ENCODE measurements at regions not wholly inside any gene's neighbourhood (a gene's known extent, or its start where the extent isn't known, plus 50 kb on each side); places are given as distances from the start of the nearest gene placed in this dataset.

DNA sequence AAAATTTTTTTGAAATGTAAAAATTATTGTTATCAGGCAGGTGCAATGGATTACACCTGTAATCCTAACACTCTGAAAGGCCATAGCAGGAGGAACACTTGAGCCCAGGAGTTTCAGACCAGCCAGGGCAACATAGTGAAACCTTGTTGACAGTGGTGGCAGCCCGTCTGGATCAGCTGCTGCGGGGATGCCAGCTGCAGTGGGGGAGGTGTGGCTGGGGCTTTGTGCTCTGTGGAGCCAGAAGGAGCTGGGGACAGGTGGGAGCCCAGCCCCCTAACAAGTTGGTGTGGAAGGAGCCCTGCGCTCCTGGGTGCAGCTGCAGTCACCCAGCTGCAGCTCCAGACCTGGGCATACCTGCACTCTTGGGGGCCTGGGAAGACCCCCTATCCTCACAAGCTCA lies 182.4 kb upstream of the MC4R start:
- no peak for DNase-seq (ENCODE audit: low spot score)

DNA sequence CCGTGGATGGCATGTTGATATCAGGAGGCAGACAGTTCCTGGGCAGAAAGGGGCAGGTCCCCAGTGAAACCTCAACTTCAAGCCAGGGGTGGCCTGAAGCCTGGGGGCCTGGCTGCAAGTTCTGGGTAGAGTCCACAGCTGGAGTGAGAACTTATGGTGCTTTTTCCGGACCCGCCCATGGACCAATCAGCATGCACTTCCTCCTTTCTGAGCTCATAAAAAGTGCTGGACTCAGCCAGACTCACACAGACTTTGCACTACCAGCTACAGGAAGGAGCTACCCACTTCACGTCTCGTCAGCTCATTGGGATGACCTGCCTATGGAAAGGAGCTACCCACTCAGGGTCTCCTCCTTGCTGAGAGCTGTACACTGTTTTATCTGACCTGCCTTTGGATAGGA lies 183.1 kb upstream of the MC4R start:
- DNase-seq (ENCODE audit: low spot score), result no peak

DNA sequence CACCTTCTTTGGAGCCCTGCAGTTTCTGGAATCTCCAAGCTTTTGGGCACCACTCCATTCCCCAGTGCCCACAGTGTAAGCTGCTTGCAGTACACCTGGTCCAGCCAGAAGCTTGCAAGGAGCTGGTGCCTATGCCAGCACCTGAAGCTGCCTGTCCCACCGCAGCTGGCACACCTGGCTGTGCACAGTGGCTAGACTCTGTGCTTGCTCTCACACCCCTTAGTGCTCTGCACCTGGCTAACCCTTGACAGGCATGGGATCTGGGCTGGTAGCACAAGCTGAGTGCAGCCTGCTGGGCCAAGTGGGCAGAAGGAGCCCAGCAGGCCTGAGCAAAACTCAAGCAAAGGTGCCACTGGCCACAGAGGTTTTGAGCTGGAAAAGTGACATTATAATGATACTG lies 183.8 kb upstream of the MC4R start:
- DNase-seq (ENCODE audit: low spot score), result no peak

DNA sequence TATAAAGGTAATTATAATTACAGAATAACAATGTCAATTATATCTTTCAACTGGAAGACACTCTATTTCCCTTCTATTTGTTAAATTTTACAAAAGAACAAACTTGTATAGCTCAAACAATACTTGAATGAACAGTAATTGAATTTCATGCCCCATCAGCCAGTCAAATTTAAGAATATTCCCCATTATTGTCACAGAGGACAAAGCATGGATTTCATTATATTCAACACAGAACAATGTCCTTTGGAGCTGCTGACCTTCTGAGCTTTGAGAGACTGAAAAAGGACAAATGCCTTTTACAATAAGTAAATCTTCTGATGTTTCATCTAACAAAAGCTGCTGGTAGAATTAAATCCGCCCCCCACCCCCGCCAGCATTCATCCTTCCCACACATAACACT lies 187.5 kb upstream of the MC4R start:
- DNase-seq (ENCODE audit: low spot score), result no peak

DNA sequence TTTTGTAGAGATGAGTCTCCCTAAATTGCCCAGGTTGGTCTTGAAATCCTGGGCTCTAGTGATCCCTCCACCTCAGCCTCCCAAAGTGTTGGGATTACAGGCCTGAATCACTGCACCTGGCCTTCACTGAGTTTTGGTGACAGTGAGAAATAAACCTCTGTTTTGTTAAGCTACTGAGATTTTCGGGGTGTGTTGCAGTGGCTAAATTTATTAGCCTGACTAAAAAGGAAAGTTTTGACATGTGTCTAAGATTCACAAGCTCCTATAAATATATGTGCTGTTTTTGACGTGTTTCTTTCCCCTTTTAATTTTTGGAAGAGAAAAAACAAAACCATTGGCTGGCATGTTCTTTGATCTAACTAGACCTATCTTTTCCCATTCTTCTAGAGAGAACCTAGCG lies 190.5 kb upstream of the MC4R start:
- no peak for DNase-seq (ENCODE audit: low spot score)

DNA sequence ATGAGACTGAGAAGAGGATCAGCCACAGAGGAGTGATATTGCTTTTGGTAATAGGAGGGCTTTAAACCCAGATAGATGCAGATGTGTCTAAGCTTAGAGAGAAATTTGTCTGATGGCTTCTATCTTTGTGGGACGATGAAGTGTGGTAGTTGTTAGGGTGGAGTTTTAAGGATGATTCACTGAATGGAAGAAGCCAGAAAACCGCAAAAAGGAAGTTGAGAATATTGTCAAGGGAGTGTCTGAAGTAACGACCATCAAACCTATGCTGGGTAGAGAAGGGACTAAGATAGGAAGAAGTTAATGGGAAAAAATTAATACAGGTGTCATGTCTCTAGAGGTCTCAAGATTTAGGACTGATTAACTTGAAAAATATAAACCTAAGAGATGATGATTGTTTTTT lies 195.6 kb upstream of the MC4R start:
- no peak for DNase-seq (ENCODE audit: low spot score)

DNA sequence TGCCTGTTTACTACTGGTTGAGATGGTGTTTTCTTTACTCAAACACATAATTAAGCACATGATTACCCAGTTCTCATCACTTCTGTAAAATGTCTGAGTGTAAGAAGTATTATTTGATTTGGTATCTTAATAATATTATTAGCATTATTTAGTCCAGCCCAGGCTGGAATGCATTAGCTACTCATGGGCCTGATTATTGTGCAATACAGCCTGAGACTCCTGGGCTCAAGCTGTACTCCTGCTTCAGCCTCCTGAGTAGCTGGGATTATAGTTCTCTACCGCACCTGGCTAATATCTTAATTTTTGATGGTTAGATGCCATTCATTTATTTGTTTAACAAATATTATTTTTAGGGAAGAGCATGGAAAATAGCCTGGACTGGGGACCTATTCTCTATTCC lies 197.6 kb upstream of the MC4R start:
- no peak for DNase-seq (ENCODE audit: low spot score)

DNA sequence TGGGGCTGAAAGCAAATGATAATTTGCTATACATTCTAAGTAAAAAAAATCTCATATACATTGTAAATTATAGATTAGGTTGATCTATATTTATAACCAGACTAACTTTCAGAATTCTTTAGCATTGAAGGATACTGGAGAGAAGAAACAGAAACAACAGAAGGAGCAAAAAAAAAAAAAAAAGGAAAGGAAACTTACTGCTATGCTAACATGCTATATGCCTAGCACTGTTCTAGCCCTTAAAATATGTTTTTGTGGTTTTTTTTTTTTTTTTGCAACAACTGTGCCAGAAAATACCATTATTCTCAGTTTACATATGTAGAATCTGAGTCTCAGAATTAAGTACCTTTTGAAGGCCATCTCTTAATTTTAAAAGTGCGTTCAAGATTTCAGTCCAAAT lies 204.9 kb upstream of the MC4R start:
- DNase-seq (ENCODE audit: low spot score), result no peak

DNA sequence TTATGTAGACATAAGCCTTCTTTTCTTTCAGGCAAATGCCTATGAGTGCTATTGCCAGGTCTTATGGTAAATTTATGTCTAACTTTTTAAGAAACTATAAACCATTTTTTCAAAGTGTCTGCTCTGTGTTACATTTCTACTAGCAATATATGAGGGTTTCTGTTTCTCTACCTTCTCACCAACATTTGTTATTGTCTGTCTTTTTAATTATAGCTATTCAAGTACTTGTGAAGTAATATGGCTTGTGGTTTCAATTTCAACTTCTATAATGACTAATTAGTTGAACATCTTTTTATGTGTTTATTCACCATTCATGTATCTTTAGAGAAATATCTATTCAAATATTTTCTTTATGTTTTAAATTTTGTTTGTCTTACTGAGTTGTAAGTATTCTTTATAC lies 213.1 kb upstream of the MC4R start:
- DNase-seq (ENCODE audit: low spot score), result no peak

DNA sequence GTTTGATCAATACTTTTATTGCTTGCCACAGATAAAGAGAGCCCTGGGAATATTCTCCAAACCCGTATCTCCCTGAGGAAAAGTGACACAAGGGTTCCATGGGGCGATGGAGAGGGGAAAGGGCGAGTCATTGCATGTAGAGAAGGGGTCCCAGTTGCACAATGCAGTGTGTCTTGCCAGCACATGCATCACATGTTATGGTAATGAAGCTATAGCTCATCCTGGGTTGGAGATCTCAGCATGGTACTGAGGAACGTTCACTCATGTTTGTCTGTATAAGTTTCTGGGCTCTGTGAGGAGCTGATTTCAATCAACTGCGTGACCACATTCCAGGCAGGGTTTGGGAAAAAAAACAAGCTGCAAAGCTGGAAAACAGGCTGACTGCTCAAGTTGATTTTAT lies 220.7 kb upstream of the MC4R start:
- DNase-seq (ENCODE audit: low spot score), result no peak

DNA sequence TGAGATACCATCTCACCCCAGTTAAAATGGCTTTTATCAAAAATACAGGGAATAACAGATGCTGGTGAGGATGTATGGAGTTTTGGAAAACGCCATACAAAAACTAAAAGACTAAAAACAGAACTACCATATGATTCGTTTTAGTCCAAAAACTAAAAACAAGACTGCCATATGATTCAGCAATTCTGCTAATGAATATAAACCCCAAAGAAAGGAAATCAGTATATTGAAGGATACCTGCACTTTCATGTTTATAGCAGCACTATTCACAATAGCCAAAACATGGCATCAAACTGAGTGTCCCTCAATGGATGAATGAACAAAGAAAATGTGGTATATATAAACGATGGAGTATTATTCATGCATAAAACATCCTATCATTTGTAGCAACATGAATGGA lies 224.4 kb upstream of the MC4R start:
- no peak for DNase-seq (ENCODE audit: low spot score)

DNA sequence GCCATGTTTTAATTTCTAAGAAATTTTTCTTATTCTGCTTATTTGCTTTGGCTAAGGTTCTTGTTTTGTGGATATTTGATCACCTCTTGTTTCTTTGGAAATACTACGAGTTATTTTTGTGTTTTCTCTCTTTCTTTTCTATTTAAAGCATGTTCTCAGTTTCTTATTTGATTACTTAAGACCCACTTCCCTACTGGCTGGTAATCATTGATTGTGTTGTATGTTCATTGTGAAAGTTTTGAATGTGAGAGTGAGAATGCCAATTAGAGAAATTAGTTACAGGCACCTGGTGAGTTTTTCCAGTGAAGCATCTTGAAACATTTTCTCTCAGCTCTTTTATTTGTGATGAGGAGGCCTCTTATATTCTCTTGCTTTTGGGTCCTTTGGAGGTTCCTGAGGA lies 226.7 kb upstream of the MC4R start:
- no peak for DNase-seq (ENCODE audit: low spot score)

DNA sequence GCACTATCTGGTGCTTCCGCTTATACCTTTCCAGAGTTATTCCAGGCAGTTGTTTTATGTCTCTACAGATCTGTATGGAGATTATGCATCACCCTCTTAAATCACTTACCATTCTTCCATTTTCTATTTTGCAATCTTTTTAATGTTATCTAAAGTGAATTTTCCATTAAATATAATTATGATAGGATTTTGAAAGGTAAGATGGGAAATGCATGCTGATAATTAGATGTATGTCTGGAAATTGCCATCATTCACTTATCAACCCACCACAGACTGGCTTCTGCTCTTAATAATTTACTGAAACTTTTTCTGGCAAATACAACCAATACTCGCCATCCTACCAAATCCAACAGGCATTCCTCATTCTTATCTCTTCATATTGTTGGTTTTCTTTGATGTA lies 227.4 kb upstream of the MC4R start:
- DNase-seq (ENCODE audit: low spot score), result no peak

DNA sequence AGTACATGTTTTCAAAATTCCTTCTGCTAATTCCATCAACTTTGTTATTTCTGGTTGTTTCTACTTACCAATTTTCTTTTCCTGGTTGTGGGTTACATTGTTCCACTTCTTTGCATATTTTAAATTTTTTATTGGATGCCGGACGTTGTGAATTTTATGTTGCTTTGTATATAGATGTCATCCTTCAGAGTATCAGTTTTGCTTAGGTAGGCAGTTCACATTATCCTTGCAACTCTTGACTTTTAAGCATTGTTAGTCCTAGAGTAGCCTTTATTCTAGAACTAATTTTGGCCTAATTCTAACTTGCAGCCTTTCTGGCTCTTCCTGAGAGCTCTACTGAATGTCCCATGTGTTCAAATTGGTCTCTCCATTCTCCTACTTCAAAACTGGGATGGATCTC lies 228.7 kb upstream of the MC4R start:
- no peak for DNase-seq (ENCODE audit: low spot score)

DNA sequence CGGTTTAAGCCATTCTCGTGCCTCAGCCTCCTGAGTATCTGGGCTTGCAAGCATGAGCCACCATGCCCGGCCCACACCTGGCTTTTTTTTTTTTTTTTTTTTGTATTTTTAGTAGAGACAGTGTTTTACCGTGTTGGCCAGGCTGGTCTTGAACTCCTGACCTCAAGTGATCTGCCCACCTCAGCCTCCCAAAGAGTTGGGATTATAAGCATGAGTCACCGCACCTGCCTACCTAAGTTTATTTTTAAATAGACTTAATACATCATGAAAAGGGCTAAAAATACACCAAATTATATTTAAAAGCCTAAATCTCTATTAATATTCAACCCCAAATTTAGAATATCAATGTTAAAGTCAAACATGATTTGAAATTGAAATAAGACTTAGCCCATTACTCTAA lies 250.8 kb upstream of the MC4R start:
- DNase-seq (ENCODE audit: low spot score), result no peak

DNA sequence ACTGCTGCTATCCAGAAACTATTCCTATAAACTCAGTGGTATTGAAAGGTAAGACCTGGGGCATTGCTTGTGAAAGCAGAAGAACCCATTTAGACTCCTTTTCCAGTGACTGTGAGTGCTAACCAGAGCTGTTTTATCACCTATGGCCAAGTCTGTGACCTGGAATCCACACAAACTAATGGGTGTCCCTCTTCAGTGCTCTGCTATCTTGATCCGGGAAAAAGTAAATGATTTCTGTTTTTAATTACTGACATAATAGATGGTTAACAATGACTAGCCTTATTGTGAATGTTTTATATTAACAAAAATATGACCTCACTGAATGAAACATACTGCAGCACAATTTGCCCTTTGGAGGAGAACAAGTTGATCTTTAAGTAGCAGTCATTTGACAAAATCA lies 251.6 kb upstream of the MC4R start:
- DNase-seq (ENCODE audit: low spot score), result no peak

DNA sequence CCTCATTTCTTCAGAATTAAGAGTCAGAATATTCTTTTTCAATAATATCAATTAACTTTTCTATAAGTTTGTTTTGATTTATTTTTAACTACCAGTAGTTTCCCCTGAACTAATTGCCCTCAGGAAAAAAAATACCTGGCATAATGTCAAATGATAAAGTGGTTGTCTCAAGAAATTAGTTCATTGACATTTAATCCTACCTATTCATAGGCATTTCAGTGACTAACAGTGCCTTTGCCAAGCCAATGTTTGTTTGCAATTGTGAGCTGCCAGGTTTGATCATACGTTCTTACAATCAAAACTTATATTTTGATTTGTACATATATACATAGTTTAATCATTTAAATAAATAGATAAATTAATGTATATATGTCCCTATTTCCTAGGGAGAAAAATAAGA lies 267.3 kb upstream of the MC4R start:
- no peak for DNase-seq (ENCODE audit: low spot score)

DNA sequence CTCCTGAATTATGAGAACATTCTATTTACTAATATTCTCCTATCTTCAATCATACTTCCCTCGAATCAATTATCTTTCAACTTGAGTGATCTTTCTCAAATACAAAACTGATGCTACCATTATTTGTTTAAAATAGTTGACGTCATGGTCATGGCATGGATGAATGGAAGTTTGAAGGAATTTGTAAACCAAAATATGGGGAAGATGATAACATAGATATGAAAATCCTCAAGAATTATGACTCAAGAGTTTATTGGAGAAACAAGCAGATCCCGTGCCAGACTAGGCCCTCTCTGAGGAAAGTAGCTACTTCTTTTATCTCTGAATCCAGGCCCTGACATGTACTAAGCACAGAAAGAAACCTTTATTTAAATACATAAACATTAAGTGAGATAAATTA lies 270.4 kb upstream of the MC4R start:
- no peak for DNase-seq (ENCODE audit: low spot score)

DNA sequence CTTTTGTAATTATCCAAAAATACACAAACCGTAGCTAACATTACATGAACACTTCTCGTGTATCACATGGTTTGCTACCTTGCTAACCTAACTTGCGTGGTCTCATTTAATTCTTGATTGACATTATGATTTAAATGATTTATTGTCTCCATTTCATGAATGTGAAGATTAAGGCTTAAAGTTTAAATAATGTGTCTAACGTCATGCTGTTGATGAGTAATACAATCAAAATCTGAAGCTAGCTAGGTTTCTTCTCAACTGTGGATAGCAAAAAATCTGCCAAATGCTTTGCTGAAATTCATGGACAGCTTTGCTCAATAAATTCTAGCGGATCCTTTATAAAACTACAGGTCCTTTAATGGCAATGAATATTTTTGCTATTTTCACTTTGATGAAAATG lies 274.1 kb upstream of the MC4R start:
- no peak for DNase-seq (ENCODE audit: low spot score)

DNA sequence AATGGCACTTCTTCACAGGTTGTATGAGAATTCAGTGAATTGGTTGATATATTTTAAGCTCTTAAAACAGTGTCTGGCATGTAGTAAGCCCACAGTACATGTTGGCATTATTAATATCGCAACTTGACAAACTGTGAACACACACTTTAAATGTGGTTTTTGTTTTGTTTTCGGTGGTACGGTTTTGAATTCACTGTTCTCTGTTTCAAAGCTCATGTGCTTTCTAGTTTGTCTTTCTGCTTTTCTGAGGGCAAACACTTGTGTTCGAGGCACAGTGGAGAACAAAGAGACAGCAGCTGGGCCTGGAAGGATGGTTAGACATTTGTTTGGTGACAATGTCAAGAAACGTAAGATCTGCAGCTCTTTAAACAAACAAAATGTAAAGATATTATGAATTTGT lies 276.5 kb upstream of the MC4R start:
- DNase-seq (ENCODE audit: low spot score), result no peak

DNA sequence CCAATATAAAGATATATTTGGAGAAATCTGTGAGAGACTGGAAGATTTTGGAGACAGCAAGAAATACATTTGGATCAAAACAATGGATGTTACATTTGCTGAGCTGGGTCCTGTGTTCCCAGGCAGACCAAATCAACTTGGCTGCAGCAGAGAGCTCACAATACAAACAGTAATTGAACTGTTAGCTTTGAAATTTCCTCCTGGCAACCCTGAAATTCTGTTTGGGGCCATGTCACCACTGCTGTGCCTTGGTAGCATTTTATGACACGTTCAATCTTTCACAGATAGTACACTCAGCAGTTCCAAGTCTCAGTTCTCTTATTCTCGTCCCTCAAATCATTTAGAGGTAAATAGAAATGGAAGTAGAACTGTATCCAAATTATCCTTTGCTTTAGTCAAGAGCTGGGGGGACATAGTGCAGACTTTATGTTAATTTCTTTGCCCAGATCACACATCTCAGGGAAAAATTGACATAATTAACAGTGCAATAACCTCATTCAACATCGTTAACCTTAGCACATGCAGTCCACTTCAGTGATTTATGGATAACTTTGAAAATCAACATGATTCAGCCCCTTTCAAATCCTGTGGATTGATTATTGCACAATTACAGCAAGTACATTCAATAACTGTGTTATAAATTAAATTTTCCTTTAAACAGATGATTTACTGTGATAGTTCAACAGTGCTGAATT lies 277.4 kb upstream of the MC4R start:
- no peak for DNase-seq (ENCODE audit: low spot score)

DNA sequence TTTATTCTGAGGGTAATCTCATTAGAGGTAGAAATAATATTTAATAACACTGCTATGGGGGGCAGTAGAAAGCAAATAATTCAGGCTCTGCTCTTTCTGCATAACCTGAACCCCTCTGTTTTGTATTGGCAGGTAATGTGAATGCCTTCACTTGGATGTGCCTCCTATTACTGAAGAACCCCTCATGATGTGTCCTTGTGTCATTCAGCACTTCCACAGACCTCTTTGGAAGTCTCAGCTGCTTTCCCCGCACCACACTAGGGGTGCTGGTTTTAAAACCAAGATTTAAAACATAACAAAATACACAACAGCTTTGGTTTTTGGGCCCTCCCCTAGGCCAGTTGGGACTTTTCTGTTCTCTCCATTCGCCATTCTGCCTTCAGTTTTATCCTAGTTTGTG lies 281.7 kb upstream of the MC4R start:
- no peak for DNase-seq (ENCODE audit: low spot score)

DNA sequence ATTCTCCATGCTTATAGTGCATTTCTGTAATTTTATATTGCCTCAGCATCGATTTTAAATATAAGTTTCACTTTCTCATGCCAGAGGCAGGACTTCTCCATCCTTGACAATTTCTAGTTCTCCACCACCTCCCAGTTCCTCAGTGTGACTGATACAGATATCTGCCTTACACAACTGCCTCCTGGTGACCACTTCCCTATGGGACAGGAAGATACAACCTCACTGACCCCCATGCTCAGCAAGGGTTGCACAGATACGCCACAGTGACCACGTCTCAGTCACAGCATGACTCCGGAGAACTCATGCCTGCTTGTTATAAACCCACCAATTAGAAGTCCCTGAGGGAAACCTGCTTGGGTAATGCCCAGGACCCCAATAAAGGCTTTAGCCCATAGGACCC lies 284.0 kb upstream of the MC4R start:
- DNase-seq (ENCODE audit: low spot score), result no peak

DNA sequence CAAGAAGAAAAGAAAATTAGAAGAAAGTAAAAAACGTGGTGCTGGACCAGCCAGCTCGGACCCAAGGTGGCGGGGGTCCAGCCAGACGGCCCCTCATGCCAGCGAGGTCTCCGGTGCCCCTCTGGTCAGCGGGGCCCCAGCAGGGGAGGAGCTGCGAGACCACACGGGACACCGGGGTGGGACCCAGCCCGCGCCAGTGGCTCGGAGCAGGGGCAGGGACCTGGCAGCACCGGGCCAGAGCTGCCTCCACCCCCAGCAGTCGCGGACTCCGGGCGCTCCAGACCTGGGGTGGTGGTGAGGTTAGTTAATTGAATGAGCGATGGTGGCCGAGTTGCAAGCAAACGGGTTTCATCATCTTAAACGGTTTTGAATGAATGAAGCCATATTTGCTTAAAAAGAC lies 289.9 kb upstream of the MC4R start:
- no peak for DNase-seq (ENCODE audit: low spot score)

All from hematopoietic multipotent progenitor cell treated with erythropoietin and hydrocortisone succinate and interleukin-3 and kit ligand, for 17 days (in vitro differentiated cells).